ENCODE measurements at regions not wholly inside any gene's neighbourhood (a gene's known extent, or its start where the extent isn't known, plus 50 kb on each side); places are given as distances from the start of the nearest gene placed in this dataset.

DNA sequence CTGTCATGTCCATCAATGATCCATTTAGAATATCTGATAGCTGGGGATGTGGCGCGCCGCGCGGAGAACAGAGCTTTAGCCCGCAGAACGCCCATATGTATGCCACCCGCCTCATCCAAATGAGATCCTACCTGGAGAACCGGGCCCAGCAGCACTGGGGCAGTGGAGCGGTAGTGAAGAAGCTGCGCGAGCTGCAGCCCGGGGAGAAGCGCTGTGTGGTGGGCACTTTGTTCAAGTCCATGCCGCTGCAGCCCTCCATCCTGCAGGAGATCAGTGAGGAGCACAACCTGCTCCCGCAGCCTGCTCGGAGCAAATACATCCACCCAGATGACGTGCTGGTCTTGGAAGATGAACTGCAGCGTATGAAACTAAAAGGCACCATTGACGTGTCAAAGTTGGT lies 313.7 kb downstream of the NR2F1-AS1 start:
- TF ChIP-seq, protein P1, sequence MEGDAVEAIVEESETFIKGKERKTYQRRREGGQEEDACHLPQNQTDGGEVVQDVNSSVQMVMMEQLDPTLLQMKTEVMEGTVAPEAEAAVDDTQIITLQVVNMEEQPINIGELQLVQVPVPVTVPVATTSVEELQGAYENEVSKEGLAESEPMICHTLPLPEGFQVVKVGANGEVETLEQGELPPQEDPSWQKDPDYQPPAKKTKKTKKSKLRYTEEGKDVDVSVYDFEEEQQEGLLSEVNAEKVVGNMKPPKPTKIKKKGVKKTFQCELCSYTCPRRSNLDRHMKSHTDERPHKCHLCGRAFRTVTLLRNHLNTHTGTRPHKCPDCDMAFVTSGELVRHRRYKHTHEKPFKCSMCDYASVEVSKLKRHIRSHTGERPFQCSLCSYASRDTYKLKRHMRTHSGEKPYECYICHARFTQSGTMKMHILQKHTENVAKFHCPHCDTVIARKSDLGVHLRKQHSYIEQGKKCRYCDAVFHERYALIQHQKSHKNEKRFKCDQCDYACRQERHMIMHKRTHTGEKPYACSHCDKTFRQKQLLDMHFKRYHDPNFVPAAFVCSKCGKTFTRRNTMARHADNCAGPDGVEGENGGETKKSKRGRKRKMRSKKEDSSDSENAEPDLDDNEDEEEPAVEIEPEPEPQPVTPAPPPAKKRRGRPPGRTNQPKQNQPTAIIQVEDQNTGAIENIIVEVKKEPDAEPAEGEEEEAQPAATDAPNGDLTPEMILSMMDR (conservative IDR thresholded peaks at IDR 0.05; ENCODE audit: low read length), result no peak
- no peak for TF ChIP-seq EZH2phosphoT487 (IDR thresholded peaks at IDR 0.05; ENCODE audit: borderline replicate concordance, low read depth, low read length)

Measured in OCI-LY7 (cell line).